AG09309 (cell line): ENCODE measurements at regions not wholly inside any gene's neighbourhood (a gene's known extent, or its start where the extent isn't known, plus 50 kb on each side); places are given as distances from the start of the nearest gene placed in this dataset.

ENCODE experiments used
- DNase-seq: peaks from one replicate; pipeline ENCODE4 v3.0.0-alpha.2; 2010; ENCODE audit warnings: low read depth
- H3K4me3 ChIP-seq: 2 replicates; pipeline ENCODE4 v1.5.1; 2011; ENCODE audit warnings: mild to moderate bottlenecking, low read depth, low read length, moderate library complexity; ENCODE audit not compliant: control insufficient read depth
- TF ChIP-seq, protein P1 (sequence below): IDR thresholded peaks from 2 replicates; pipeline ENCODE4 v1.5.1; 2011; ENCODE audit warnings: mild to moderate bottlenecking, low read depth, low read length, inconsistent platforms; ENCODE audit not compliant: insufficient read depth, control insufficient read depth; ENCODE audit errors: missing control alignments

GRCh38 chr2:54048117-54048785, 67.2 kb upstream of the ACYP2 start:
- TF ChIP-seq, protein P1, sequence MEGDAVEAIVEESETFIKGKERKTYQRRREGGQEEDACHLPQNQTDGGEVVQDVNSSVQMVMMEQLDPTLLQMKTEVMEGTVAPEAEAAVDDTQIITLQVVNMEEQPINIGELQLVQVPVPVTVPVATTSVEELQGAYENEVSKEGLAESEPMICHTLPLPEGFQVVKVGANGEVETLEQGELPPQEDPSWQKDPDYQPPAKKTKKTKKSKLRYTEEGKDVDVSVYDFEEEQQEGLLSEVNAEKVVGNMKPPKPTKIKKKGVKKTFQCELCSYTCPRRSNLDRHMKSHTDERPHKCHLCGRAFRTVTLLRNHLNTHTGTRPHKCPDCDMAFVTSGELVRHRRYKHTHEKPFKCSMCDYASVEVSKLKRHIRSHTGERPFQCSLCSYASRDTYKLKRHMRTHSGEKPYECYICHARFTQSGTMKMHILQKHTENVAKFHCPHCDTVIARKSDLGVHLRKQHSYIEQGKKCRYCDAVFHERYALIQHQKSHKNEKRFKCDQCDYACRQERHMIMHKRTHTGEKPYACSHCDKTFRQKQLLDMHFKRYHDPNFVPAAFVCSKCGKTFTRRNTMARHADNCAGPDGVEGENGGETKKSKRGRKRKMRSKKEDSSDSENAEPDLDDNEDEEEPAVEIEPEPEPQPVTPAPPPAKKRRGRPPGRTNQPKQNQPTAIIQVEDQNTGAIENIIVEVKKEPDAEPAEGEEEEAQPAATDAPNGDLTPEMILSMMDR: no peak

DNA sequence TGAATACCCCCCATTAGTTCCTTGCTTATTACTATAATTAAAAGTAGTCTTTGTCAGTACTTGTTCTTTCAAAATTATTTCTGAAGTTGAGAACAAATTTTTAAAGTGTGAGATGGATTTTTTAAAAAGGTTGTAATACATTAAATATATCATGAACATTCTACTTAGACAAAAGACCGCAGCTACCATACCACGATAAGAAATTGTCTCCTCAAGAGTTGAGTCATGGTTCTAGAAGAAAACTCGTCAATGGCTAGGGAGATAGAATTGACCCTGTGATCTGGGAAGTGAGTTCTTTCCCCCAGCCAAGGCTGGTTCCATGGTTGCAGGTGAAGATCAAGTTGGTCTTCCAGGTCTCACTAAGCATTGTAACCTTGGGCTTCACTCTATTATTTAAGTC, 67.8 kb upstream of the ACYP2 start:
- TF ChIP-seq, protein P1: no peak
- no peak for DNase-seq
- no peak overlapping the region for H3K4me3 ChIP-seq

More at GRCh38 chr2:54048117-54048785, 67.2 kb upstream of the ACYP2 start:
- no peak overlapping the region for H3K4me3 ChIP-seq
- no peak for DNase-seq

- no peak for DNase-seq
- no peak overlapping the region for H3K4me3 ChIP-seq
- TF ChIP-seq, protein P1: no peak
Measured at GRCh38 chr2:54047091-54047490, 68.3 kb upstream of the ACYP2 start.

DNA sequence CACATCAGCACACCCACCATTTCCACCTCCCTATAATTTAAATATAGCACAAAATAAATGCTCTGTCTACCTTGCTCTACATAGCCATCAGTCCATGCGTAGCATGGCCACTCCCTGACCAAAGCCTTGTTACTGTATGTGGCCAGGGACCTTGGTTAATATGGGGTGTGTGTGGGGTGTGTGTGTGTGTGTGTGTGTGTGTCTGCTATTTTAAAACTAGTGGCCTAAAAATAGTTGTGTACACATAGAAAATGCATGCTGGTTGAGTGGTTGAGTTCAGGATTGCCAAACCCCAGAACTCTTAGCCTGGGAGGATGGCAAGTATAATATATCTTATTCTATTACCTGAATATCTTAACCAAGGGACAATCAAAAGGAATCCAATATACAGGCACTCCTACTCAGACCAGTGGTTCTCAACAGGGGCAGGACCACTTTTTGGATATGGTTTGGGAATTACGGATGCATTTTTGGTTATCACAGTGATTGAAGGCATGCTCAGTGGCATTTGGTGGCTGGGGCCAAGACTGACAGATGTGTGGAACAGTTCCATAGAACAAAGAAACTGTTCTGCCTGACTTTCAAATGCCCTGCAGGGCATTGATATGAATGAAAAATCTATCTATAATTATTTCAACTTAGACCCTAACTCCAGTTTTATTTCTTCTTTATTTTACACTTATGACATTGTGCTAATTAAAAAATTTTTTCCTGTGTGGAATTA, 72.3 kb upstream of the PSME4 start:
- TF ChIP-seq, protein P1: no peak
- no peak overlapping the region for H3K4me3 ChIP-seq
- no peak for DNase-seq

DNA sequence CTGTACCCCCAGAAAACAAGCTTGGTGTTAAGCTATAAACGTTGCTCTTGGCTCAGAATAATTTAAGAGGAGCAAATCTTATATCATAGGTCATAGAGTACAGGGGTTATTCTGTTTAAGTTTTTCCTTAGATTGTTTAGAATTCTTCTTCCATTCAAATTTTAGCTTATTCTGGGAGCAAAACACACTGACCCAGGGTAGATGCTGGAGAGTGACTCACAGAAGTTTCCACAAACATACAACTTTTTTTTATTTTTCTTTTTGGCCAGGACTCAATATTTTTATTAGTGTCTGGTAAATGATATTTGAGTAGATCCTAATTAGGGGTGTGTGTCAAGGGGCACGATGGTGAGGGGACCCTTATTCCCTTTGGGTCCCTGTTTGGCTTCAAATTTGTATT, 71.5 kb upstream of the PSME4 start:
- no peak for DNase-seq
- no peak overlapping the region for H3K4me3 ChIP-seq
- TF ChIP-seq, protein P1: no peak

DNA sequence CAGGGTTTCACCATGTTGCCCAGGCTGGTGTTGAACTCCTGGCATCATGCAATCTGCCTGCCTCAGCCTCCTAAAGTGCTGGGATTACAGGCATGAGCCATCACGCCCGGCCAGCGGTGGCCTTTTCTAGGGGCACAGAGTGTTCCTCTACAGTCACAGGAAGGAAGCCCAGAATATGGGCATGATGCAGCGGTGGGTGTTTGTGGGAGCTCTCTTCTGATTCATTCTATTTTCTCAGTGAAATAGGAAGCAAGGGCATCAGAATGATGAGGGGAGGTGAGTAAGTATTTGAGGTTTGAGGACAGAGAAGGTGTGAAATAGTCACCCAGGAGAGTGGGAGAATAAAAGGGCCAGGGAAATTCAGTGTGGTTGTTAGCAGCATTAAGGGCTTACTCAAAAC, 70.3 kb upstream of the PSME4 start:
- H3K4me3 ChIP-seq: no peak overlapping the region
- no peak for DNase-seq
- TF ChIP-seq, protein P1: no peak
